ENCODE measurements at regions not wholly inside any gene's neighbourhood (a gene's known extent, or its start where the extent isn't known, plus 50 kb on each side); places are given as distances from the start of the nearest gene placed in this dataset.

- no peak for TF ChIP-seq CTCF (IDR thresholded peaks at IDR 0.05)
- no peak for TF ChIP-seq POLR2A (IDR thresholded peaks at IDR 0.05)
- TF ChIP-seq POLR2AphosphoS5 (IDR thresholded peaks at IDR 0.05): no peak
These were observed 223.5 kb upstream of the TNC start for GRCh38 chr9:115341426-115341825.

Data from prostate gland (tissue), 2 donors.